ENCODE measurements at regions not wholly inside any gene's neighbourhood (a gene's known extent, or its start where the extent isn't known, plus 50 kb on each side); places are given as distances from the start of the nearest gene placed in this dataset.
A peak's percentile ranks its signal among the peaks of the same experiment; 100 is the strongest.

DNA sequence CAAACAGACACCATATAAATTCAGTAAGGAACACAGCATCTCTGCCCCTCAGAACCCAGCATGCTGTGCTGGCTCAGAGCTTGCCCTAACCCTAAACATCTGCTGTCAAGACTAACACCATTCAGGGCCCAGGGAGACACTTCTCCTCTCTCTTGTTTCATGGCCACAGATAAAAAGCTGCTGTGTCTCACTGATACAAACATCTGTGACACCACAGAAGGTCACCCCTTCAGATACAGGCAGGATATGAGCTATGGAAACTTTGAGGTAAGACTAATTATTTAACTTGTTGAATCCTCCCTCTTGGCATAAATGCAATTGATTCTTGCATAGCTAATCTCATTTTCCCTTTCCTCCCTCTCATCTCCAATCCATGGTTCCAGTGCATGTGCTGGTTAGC lies 61.6 kb upstream of the GPR12 start:
- no peak for DNase-seq

- no peak for DNase-seq
These were observed 61.1 kb upstream of the GPR12 start for GRCh38 chr13:26821672-26822071.

GRCh38 chr13:26820871-26821270 lies 60.3 kb upstream of the GPR12 start:
- no peak for DNase-seq

DNA sequence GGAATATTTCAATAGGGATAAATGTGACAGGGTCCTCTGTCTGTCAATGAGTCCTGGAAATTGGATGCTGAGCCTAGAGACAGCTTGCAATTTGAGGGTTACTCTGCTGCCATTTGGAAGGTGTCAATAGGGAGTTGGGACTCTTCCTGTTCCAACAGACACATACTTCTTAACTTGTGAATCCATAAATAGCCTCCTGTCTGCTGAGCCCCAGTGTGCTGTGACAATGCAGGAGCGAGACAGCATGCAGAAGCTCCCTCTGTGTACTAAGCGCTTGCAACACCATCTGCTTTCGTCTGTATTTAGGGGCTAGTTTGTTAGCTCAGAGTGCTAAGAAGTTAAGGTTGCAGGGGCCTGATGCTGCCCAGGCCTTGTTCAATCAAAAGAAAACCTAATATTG lies 58.5 kb upstream of the GPR12 start:
- DNase-seq, result no peak

- no peak for DNase-seq
These were observed 56.3 kb upstream of the GPR12 start for GRCh38 chr13:26816881-26817280.

GRCh38 chr13:26813980-26814348 lies 53.4 kb upstream of the GPR12 start:
- DNase-seq, result no peak

GRCh38 chr13:26813321-26813979 lies 52.9 kb upstream of the GPR12 start:
- DNase-seq, result no peak

DNA sequence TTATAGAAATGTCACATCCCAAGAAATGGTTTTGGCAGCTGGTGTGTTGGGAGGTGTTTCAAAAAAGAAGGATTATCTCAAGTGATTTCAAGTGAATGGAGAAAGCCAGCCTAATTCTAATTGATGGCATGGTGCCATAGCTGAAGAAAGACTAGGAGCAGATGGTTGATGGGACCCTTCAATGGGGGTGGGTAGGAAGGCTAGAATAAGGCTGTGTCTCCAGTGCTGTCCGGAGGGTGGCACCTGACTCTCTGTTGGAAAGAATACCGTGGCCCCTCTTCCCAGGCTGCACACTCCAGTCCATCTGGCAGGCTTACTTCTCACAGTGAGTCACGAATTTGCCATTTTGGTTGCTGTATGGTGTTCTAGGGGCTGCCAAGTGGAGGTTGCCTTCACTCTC lies 51.0 kb upstream of the GPR12 start:
- peak; percentile 77 for DNase-seq

All from DMS 273 treated with DMSO at 0.1 percent for 48 hours (cell line).